ENCODE measurements at regions not wholly inside any gene's neighbourhood (a gene's known extent, or its start where the extent isn't known, plus 50 kb on each side); places are given as distances from the start of the nearest gene placed in this dataset.

DNA sequence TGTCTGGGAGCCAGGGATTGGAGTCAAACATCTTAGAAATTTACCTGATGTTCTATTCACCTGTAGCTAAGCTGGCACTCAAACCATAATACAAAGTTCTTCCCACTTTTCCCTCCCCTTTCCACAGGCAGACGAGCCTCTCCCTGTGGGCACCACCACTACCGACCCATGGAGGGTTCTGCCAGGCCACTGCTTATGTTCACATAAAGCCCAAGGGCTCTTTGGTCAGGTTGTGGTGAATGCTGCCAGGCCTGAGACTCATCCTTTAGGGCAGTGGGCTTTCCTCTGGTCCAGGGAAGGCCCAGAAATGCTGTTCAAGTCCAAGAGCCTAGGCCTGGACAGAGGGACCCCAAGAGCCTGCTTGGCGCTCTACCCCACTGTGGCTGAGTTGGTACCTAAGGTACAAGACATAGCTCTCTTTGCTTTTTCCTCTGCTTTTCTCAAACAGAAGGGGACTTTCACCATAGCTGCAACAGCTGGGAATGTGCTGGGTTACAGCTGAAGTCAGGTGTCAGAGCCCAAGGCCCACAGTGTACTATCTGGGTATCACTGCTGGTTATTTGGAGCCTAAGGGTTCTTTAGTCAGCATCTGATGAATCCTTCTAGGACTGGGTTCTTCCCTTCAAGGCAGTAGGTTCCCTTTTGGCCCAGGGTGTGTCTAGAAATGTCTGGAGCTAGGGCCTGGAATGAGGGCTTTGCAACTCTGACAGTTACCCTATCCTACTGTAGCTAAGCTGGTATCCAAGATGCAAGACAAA, 620.1 kb downstream of the TLE1 start:
- TF ChIP-seq EP300 (IDR thresholded peaks at IDR 0.05; ENCODE audit: low read depth) (no peak), POLR2A (IDR thresholded peaks at IDR 0.05) (no peak)
- TF ChIP-seq, protein P1, sequence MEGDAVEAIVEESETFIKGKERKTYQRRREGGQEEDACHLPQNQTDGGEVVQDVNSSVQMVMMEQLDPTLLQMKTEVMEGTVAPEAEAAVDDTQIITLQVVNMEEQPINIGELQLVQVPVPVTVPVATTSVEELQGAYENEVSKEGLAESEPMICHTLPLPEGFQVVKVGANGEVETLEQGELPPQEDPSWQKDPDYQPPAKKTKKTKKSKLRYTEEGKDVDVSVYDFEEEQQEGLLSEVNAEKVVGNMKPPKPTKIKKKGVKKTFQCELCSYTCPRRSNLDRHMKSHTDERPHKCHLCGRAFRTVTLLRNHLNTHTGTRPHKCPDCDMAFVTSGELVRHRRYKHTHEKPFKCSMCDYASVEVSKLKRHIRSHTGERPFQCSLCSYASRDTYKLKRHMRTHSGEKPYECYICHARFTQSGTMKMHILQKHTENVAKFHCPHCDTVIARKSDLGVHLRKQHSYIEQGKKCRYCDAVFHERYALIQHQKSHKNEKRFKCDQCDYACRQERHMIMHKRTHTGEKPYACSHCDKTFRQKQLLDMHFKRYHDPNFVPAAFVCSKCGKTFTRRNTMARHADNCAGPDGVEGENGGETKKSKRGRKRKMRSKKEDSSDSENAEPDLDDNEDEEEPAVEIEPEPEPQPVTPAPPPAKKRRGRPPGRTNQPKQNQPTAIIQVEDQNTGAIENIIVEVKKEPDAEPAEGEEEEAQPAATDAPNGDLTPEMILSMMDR (IDR thresholded peaks at IDR 0.05) = no peak

Measured in transverse colon (tissue), 3 donors.